MM.1S (cell line): ENCODE measurements at regions not wholly inside any gene's neighbourhood (a gene's known extent, or its start where the extent isn't known, plus 50 kb on each side); places are given as distances from the start of the nearest gene placed in this dataset.

ENCODE experiments used
- EZH2 ChIP-seq: fragments of 300-600 bp; sonication (generic); optimal IDR thresholded peaks from 2 replicates; pipeline ENCODE3; 2017; ENCODE audit warnings: low read depth, mild to moderate bottlenecking, antibody characterized with exemption, low read length, mixed read lengths
- EZH2phosphoT487 ChIP-seq: fragments of 300-600 bp; sonication (generic); IDR thresholded peaks from 2 replicates; pipeline ENCODE4 v1.6.1; 2018; ENCODE audit warnings: antibody characterized with exemption, low read length
- TF ChIP-seq, protein P1 (sequence below): fragments of 300-600 bp; sonication (generic); IDR thresholded peaks from 2 replicates; pipeline ENCODE4 v1.5.1; 2016; ENCODE audit warnings: antibody characterized with exemption, low read length, mixed read lengths

DNA sequence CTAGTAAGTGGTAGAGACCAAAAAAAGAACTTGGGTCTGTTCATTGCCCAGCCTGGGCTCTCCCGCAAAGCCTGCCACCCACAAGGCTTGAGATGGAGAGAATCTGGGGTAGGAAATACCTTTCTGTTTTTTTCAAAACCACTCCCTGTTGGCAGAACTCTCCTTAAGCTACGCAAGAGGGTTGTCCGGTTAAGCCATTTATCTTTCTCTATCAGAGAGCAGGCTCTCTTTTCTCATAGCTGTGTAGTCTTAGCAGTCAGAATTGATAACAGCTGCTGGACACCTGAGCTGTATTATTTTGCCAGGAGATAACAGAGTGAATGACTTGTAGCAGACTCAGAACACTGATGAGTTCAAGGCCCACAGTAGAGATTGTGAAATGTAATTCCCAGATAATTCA, 1088.1 kb downstream of the TSN start:
- TF ChIP-seq, protein P1, sequence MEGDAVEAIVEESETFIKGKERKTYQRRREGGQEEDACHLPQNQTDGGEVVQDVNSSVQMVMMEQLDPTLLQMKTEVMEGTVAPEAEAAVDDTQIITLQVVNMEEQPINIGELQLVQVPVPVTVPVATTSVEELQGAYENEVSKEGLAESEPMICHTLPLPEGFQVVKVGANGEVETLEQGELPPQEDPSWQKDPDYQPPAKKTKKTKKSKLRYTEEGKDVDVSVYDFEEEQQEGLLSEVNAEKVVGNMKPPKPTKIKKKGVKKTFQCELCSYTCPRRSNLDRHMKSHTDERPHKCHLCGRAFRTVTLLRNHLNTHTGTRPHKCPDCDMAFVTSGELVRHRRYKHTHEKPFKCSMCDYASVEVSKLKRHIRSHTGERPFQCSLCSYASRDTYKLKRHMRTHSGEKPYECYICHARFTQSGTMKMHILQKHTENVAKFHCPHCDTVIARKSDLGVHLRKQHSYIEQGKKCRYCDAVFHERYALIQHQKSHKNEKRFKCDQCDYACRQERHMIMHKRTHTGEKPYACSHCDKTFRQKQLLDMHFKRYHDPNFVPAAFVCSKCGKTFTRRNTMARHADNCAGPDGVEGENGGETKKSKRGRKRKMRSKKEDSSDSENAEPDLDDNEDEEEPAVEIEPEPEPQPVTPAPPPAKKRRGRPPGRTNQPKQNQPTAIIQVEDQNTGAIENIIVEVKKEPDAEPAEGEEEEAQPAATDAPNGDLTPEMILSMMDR = no peak
- TF ChIP-seq EZH2phosphoT487 (no peak), EZH2 (no peak)
